GM18858 (cell line): ENCODE measurements at regions not wholly inside any gene's neighbourhood (a gene's known extent, or its start where the extent isn't known, plus 50 kb on each side); places are given as distances from the start of the nearest gene placed in this dataset.
"Not testable (repeated sequence)": the region's sequence is repeated elsewhere in the genome, so short reads cannot be mapped to it uniquely, and the experiment has no call there.

Source experiments
- ATAC-seq: cut with Tn5 transposase; IDR thresholded peaks from one replicate; pipeline ENCODE4 v1.9.1; 2021; ENCODE audit not compliant: unreplicated experiment

DNA sequence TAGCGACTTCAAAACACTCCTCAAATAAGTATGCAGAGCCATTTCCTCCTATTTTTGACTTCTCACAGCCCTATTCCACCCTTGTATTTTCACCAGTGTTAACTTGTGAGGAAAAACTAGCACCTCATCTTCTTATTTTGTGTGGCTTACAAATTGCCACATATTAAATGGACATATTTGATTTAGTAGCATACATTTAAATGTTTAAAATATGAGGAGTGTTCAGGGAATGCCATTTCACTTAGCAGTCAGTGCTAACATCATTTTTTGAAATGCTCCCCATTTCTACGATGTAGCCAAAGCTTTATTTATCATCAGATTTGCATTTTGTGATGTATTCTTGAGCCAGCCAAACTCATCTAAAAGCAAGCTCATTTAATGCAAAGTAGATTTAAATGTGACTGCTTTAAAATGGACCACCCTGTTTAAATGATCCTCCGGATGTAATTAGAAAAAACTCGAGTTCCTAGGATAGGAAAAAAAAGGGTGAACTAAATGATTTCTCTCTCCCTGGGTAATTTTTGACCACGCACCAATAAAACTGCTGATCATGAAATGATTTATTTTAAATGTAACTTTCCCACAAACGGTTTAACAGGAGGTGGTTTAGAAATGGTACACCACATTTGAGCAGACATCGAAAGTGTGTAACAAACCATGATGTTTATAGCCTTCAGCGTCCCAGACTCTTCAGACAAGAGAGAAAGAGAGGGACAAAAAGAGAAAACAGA, 172.6 kb downstream of the CD83 start:
- no peak for ATAC-seq

DNA sequence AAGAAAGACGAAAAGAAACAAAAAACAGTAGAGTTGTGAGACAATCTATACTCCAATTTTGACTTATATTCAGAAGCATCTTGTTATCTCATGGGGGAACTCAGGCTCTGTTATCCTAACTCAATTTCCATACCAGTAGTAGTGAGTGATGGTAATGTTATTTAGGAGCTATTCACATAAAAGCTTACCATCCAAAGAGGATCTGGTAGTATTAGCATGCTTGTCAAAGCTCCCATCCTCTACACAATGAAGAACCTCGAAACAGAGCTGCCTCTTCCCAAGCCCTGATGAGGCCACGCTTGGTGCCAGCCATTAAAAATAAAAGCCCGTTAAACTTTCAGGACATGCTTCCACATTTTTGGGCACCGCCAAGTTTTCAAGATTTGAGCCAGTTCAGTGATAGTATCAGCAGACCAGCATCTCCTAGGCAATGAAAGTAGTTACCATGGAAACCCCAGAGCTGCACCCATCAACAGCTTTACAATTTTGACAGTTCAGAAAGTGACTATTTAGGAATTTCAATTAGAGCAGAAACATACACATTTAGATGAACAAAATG, 173.3 kb downstream of the CD83 start:
- ATAC-seq: no peak

DNA sequence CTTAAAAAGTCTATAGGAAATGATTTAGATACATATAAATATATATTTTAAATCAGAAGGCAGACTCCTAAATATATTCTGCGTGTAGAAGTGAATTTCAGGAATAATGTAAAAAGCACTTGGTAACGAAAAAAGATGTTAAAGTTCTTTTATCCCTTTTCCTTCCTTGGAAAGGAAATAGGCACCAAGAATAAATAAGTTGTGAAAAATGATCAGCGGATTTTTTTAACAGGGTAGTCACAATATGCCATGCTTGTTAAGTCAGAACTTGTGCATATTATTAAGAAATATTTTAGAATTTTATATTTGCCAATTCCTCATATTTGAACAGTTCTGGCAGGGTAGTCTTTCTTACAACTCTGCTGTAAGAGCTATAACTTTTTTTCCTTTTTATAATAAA, 173.8 kb downstream of the CD83 start:
- no peak for ATAC-seq

DNA sequence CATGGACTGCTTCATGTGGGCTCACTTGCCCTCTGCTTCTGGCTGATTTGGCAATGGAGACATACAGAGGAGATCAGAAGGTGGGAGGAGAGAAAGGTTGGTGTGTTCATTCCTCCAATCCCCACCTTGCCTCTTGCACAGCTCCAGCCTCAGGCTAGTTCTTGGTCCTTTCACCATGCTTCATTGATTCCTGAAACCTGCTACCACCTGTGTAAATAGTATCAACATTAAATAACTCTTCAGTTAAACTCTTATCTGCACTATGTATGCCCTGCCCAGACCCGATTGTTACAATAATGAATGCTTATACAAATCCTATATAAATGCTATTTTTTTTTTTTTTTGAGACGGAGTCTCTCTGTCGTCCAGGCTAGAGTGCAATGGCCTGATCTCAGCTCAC, 174.5 kb downstream of the CD83 start:
- ATAC-seq: no peak

DNA sequence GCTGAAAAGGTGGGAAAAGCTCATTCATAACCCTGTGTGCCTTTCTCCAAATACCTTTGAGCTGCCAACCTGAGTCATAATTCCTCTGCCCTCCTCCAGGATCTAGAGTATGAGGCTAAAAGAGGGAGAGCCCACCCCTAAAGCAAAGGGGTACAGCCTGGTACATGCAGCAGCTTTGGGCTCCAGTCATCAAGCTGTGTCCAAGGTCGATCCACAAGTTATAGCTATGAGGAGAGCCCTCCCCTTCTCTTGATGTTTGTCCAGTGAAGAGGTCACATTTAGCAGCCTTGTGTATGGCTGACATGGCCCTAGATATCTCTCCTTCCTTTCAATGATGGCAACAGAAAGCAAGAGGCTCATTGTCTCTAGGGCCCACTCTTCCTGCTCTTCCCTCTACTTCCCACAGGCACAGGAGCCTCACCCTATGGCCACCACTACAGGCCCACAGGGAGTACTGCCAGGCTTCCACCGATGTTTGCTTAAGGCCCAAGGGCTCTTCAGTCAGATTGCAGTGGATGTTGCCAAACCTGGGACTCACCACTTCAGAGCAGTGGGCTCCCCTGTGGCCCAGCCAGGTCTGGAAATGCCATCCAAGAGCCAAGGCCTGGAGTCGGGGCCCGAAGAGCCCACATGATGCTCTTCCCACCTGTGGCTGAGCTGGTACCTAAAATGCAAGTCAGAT, 176.8 kb downstream of the CD83 start:
- no peak for ATAC-seq

DNA sequence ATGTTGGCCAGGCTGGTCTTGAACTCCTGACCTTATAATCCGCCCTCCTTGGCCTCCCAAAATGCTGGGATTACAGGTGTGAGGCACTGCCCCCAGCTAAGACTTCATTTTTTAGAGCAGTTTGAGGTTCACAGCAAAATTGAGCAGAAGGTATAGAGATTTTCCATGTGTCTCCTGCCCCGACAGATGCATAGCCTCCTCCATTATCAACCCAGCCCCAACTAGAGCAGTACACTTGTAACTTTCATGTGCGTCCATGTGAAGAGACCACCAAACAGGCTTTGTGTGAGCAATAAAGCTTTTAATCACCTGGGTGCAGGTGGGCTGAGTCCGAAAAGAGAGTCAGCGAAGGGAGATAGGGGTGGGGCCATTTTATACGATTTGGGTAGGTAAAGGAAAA, 179.1 kb downstream of the CD83 start:
- not testable (repeated sequence) for ATAC-seq

DNA sequence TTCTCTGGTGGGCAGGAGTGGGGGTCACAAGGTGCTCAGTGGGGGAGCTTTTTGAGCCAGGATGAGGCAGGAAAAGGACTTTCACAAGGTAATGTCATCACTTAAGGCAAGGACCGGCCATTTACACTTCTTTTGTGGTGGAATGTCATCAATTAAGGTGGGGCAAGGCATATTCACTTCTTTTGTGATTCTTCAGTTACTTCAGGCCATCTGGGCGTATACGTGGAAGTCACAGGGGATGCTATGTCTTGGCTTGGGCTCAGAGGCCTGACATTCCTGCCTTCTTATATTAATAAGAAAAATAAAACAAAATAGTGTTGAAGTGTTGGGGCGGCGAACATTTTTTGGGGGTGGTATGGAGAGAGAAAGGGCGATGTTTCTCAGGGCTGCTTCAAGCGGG, 179.5 kb downstream of the CD83 start:
- ATAC-seq: not testable (repeated sequence)

DNA sequence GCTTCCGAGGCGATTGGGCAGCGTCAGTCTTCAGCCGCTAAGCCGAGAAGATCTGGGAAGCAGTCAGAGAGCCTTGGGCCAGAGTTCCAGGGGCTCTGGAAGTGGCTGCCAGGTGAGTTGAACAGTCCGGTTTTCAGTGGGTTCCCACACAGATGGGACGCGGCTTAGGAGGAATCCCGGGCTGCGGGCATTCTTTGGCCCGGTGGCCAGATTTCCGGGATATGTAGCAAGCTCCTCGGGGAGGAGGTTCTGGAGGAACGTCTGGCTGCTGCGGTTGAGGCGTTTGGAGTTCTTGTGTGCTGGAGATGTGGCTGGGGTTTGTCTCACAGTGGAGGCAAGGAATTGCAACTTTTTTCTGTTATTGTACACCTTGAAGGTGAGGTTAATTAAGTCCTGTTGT, 182.6 kb downstream of the CD83 start:
- ATAC-seq: not testable (repeated sequence)

DNA sequence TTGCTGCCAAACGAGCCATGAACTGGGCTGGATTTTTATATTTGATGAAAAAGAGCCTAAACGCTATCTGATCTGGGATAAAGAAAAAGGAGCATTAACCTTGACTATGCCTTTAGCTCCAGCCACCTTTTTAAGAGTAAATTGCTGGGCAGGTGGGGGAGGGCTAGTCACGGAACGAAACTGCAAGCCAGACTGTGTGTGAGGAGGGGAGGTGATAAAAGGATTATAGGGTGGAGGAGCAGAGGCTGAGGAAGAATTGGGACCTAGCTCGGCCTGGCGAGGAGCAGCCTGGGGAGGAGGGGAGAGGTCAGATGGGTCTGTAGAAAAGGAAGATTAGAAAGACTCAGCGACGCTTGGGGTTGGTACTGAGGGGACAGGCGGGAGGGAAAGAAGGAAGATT, 183.1 kb downstream of the CD83 start:
- ATAC-seq: not testable (repeated sequence)

DNA sequence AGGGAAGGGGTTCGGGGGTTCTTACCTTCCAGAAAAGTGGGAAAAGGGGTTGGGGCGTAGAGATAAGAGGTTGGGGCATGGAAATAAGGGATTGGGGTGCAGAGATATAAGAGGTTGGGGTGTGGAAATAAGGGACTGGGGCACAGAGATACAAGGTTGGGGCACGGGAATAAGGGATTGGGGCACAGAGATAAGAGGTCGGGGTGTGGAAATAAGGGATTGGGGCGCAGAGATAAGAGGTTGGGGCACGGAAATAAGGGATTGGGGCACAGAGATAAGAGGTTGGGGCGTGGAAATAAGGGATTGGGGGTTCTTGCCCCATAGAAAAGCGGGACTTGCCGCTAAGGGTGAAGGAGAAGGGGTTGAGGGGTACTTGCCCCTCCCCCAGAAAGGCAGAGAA, 183.9 kb downstream of the CD83 start:
- ATAC-seq: not testable (repeated sequence)

DNA sequence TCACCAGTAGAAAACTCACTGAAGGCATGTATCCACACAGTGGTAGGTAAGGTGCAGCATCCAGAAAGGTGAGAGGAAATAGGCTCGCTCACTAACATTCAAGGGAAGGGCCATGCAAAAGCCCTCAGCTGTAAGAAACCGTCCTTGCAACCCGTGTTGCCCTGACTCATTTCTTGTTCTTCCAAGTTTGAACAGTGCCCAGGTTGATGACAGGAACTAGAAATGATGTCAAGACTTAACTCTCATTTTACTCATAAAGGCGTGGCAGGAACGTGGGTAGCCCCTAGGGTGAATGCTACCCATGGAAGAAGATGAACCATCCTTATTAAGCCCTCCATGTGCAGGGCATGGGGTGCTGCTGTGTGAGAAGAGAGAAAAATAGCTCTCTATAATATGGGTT, 187.6 kb downstream of the CD83 start:
- no peak for ATAC-seq

DNA sequence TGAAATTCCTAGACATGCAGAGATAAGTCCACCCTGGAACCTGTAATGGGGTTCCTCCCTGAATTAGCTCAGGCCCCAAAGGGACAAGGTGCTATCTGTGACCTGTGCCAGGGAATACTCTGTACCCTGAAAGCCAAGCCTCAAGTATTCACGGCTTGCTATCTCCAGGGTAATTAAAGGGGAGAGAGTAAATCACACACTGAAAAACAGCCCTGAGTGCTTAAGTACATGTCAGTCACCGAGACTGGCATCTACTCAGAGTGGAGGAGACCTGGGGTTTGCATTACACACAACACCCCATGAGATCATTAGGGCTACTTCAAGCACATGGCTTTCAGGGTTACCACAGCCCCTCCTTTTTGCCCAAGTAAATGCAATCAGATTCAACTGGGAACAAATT, 188.1 kb downstream of the CD83 start:
- no peak for ATAC-seq

DNA sequence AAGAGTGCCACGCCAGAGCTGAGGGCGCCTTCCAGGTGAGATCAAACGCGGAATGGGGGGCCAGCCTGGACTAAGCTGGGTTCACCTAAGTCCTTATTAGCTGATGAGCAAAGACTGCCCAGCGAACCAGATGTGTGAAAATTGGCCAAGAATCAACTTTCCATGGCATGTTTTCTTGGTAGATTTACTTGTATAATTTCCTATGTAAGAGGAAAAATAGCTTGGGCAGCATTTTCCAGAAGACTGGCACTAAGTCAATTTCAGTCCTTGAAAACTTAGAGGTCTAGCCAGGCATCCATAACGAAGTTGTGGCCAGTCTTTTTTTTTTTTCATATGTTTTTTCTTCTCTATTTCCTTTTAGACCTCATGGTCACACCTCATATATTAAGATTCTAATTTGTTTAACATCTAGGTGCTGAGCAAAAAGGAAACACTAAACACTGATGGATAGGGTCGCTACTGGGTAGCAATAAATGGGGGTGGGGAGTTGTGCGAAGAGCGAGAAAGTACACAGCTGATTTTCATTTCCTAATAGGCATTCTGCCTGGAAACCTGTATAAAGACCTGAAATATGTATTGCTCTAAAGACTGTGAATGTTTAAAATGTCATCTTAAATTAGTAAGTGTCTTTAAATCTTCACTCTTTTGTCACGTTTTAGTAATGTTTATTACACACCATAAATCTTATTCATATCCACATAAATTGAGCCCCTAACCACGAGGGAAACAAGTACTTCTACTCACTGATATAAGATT, 188.8 kb downstream of the CD83 start:
- no peak for ATAC-seq

DNA sequence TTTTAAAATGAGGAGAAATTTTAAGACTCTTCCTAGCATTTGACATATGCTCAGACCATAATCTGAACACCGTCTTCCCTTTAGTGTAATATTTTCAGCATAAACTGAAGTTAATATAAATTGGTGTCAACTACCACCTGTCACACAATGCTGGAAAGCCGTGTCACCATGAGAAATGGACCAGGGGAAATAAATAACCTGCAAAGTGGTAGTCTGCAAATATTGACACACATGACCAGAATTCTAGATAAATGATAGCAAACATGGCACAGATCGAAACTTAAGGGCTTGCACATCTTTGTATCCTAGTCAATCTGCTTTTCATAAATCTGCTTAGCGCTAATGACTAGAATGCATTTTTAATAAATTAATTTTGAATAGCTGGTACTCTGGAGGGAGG, 191.9 kb downstream of the CD83 start:
- no peak for ATAC-seq

DNA sequence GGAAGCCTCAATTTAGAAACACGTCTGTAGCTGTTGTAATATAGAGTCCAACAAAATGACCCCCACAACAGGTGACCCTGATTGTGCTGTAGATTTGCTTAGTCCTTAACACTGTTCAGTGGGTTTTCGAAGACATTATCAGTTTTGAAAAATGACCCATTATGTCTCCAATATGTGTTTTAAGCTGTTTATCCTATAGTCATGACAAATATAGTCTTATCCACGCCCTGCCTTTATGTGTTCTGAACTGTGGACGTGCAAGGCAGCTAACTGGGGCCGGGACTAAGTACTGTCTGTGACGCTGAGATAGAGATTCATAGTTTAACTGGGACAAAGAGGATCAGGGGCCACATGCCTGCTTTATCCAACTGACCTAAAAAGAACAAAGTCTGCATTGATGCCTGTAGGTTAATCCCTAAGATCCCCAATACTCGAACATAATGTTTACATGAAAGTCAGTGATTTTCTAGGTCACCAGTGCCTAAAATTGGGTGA, 192.4 kb downstream of the CD83 start:
- ATAC-seq: no peak

DNA sequence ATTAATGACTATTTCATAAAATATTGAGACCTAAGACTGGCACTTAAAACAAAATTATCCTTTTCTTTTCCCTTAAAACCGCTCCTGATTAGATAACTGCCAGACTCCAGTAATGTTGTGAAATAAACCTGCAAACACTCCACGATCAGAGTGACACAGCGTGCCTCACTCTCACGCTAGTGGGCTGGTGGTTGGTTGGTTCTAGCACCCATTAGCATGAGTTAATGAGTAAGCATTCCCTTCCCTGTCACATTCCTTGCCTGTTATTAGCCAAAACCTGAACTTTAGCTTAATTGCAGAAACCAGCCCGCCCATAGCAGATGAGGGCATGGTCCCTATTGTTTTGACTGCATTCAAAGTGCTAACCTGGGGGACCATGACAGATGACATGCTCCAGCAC, 193.4 kb downstream of the CD83 start:
- ATAC-seq: no peak

DNA sequence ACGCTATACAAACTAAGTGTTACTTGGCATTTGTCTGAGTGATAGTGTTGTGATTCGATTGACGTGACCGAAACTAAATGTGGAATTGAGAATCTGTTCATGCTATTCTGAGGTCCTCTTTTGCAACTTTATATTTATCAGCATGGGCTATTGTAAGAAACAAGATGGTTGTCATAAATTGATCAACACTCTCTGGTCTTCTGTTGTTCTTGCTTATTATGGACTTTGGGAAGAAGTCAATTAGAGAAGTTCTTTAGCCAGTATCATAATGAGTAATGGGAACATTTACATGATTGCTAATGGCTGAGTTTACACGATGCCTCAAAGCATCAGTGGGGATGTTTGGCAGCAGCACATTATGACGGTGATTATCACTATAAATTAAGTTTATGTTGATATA, 195.0 kb downstream of the CD83 start:
- no peak for ATAC-seq

DNA sequence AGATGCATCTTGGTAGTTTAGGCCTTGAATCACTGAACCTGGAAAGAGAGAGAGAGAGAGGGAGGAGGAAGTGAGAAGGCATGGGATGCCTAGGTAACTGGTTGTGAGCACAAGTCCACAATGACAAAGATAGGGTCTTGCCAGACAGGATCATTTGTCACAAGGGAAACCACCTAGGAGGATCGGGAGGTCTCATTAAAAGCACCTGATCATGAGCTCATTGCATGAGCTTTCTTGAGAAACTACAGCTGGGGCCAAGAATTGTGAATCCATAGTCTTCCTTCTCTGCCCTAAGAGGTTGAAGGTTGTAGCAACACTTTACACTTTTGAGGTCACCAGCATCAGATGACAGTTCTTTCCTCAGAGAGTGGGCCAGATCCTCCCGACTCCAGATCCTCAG, 195.7 kb downstream of the CD83 start:
- ATAC-seq: no peak

DNA sequence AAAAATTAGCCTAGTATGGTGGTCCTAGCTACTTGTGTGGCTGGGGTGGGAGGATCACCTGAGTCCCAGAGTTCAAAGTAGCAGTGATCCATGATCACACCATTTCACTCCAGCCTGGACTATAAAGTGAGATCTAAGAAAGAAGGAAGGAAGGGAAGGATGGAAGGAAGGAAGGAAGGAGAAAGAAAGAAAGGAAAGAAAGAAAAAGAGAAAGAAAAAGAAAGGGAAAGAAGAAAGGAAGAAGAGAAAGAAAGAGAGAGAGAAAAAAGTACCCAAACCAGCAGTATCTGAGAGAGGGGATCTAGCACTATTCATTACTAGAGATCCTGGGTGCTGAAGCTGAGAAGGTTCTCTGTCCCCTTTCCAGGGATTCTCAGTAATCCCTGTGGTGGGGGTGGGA, 197.8 kb downstream of the CD83 start:
- no peak for ATAC-seq

DNA sequence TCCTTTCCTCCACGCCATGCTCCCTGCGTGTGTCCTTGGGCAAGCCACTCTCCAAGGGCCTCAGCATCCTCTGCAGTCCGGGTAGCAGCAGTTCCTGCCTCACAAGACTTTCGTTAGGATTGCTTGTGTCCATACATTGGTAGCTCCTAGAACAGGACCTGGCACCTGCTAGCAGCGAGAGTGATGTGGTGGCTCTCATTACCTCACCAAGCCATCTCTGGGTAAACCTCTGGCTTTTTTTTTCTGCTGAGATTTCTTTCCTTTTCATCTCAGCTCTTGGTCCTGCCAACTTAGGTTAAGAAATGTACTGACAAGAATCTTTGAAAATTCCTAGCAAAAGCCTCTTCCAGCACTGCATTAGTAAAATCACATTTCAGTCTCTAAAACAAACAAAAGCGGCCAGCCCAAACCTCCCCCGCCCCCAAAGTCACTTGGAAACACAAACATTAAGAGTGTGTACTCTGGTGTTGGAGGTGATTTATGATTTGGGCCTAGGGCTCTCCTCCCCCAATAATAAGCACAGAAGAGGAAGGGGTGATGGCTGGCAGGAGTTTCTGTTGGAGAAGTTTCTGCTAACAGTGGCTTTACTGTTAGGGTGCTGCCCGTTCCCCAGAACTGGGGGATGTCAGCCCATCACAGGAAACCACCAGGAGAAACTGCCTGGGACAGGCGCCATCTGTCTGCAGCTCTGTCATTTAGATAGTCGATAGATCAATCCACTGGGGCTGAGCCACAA, 199.2 kb downstream of the CD83 start:
- no peak for ATAC-seq

DNA sequence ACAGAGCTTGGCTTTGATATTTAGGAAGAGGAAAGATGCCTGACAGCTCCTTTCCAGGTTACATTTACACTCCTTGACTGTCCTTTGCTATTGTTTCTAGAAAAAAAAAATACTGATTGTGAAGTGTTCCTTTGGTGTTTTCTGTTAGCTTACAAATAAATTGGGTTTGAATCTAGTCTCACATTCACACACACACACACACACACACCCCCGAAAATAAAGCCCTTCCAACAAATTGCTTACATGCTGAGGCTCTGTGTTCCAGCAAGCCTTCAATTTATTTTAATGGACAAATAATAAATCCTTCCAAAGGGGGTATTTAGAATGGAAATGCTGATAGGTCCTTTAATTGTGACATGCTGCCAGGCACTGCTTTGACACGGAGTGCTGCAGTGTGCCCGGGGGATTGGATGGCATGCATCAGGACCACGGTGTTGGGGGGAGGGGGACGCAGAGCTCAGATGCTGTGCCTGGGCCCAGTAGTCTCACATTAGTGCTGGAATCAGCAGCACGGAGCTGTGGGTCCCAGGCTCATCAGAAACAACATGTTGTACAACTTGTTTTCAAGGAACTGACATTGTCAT, 199.9 kb downstream of the CD83 start:
- no peak for ATAC-seq
